Activated T-cell treated with anti-CD3 and anti-CD28 coated beads, Interleukin-2, amount 50 U/mL, for 24 hours (primary cell): ENCODE measurements at regions not wholly inside any gene's neighbourhood (a gene's known extent, or its start where the extent isn't known, plus 50 kb on each side); places are given as distances from the start of the nearest gene placed in this dataset.
"Not testable (repeated sequence)": the region's sequence is repeated elsewhere in the genome, so short reads cannot be mapped to it uniquely, and the experiment has no call there.

ENCODE experiments used
- DNase-seq: peaks from one replicate; pipeline ENCODE4 v3.0.0-alpha.2; 2020
- H3K27ac Mint-ChIP-seq: 2 replicates; pipeline ENCODE4 v1.8.0; 2020; ENCODE audit warnings: mild to moderate bottlenecking, mixed read lengths
- H3K27me3 Mint-ChIP-seq: 2 replicates; pipeline ENCODE4 v1.8.0; 2020; ENCODE audit warnings: mixed read lengths
- H3K36me3 Mint-ChIP-seq: 2 replicates; pipeline ENCODE4 v1.8.0; 2020; ENCODE audit warnings: low read depth, mixed read lengths
- H3K4me1 Mint-ChIP-seq: 2 replicates; pipeline ENCODE4 v1.8.0; 2020; ENCODE audit warnings: low read depth, mixed read lengths
- H3K4me3 Mint-ChIP-seq: 2 replicates; pipeline ENCODE4 v1.8.0; 2020; ENCODE audit warnings: mild to moderate bottlenecking, moderate library complexity, mixed read lengths
- H3K9me3 Mint-ChIP-seq: 2 replicates; pipeline ENCODE4 v1.8.0; 2020; ENCODE audit warnings: mixed read lengths

DNA sequence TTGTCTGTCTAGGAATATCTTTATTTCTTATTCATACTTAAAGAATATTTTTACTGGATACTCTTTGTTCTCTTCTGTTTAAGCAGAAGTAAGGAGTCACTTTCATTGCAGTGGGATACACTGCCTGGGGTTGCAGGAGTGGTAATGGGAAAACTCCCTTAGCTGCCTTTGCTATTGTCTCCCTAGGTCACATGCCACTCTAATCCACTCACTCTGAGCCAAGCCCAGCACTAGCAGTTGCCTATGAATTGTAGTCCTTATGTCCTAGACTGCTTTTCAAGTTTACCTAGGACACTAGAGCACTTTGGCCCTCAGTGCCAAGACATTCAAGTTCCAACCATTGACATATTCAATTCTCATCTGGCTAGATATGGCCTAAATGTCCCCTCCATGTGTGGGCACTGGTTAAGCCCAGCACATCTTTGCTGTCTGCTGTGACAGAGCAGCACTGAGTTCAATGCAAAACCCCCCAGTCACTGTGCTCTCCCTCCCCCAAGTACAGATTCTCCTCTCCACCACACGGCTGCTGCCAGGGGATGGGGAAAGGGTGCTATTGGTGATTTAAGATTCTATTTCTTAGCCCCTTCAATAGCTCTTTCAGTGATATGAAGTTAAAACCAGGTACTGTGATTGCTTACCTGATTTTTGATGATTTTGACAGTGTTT is 991.7 kb upstream of the KCND2 start:
- DNase-seq, result no peak
- Mint-ChIP-seq H3K4me1 (no peaks in the 10 kb centered on the region), H3K36me3 (no peaks in the 10 kb centered on the region), H3K4me3 (no peak overlapping the region), H3K27ac (no peak overlapping the region), H3K27me3 (no peaks in the 10 kb centered on the region), H3K9me3 (peaks cover 14% of the 10 kb centered on the region)

- Mint-ChIP-seq H3K4me1 (no peaks in the 10 kb centered on the region), H3K9me3 (peaks cover 8% of the 10 kb centered on the region), H3K4me3 (no peak overlapping the region), H3K27ac (no peak overlapping the region), H3K27me3 (no peaks in the 10 kb centered on the region), H3K36me3 (no peaks in the 10 kb centered on the region)
- no peak for DNase-seq
Observed at GRCh38 chr7:119283353-119283752, 989.6 kb upstream of the KCND2 start.

GRCh38 chr7:119288416-119288815 is 984.6 kb upstream of the KCND2 start:
- no peaks in the 10 kb centered on the region for H3K36me3 Mint-ChIP-seq

DNA sequence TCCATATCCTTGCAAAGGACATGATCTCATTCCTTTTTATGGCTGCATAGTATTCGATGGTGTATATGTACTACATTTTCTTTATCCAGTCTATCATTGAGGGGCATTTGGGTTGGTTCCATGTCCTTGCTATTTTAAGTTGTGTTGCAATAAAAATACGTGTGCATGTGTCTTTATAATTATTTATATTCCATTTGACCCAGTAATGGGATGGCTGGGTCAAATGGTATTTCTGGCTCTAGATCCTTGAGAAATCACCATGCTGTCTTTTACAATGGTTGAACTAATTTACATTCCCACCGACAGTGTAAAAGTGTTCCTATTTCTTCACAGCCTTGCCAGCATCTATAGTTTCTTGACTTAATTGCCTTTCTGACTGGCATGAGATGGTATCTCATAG is 972.6 kb upstream of the KCND2 start:
- not testable (repeated sequence) for DNase-seq, H3K36me3 Mint-ChIP-seq, H3K27ac Mint-ChIP-seq, H3K27me3 Mint-ChIP-seq, H3K4me3 Mint-ChIP-seq, H3K4me1 Mint-ChIP-seq
- peaks cover 20% of the 10 kb centered on the region for H3K9me3 Mint-ChIP-seq

More at GRCh38 chr7:119288416-119288815, 984.6 kb upstream of the KCND2 start:
- Mint-ChIP-seq H3K4me3 (no peak overlapping the region), H3K27ac (no peak overlapping the region), H3K9me3 (no peaks in the 10 kb centered on the region), H3K4me1 (no peaks in the 10 kb centered on the region), H3K27me3 (no peaks in the 10 kb centered on the region)
- no peak for DNase-seq

DNA sequence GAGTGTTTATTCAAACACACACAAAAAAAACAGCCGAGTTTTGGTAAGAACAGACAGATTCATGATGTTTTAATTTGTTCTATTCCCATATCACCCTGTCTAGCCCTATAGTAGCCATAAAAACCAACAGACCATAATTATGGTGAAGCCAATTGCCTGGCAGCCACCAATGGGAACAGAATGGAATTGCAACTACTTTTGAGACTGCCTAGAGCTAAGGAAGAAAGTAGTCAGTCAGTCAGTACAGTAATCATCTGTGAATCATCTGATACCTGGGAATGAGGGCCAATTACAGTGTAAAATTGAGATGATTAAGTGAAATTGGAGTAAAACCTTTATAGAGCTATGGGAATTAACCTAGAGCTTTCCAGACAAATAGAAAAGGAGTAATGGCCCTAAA is 952.7 kb upstream of the KCND2 start:
- Mint-ChIP-seq H3K9me3 (peaks cover 11% of the 10 kb centered on the region), H3K4me3 (no peak overlapping the region), H3K27ac (no peak overlapping the region), H3K36me3 (no peaks in the 10 kb centered on the region), H3K4me1 (no peaks in the 10 kb centered on the region), H3K27me3 (no peaks in the 10 kb centered on the region)
- DNase-seq, result no peak

DNA sequence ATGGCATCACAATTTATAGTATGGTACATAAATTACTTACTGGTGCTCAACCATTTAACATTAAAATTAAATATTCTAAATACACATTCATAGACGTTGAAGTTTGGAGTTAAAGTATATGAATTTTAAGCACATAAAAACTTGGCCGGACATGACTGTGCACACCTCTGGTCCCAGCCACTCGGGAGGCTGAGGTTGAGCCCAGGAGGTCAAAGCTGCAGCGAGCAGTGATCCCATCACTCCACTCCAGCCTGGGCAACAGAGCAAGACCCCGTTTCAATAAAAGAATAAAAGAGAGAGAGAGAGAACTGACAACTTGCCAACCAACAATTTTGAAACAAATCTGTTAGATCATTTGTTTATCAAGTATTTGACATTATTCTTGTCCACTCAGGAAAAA is 943.3 kb upstream of the KCND2 start:
- Mint-ChIP-seq H3K27ac (no peak overlapping the region), H3K27me3 (no peaks in the 10 kb centered on the region), H3K4me1 (no peaks in the 10 kb centered on the region), H3K9me3 (peaks cover 12% of the 10 kb centered on the region), H3K36me3 (no peaks in the 10 kb centered on the region), H3K4me3 (no peak overlapping the region)
- no peak for DNase-seq

- DNase-seq, result no peak
- H3K4me3 Mint-ChIP-seq, result no peak overlapping the region
- no peak overlapping the region for H3K27ac Mint-ChIP-seq
- H3K4me1 Mint-ChIP-seq, result no peaks in the 10 kb centered on the region
- H3K9me3 Mint-ChIP-seq, result peaks cover 6% of the 10 kb centered on the region
- H3K27me3 Mint-ChIP-seq, result no peaks in the 10 kb centered on the region
- H3K36me3 Mint-ChIP-seq, result no peaks in the 10 kb centered on the region
Observed at GRCh38 chr7:119335405-119335804, 937.6 kb upstream of the KCND2 start.

DNA sequence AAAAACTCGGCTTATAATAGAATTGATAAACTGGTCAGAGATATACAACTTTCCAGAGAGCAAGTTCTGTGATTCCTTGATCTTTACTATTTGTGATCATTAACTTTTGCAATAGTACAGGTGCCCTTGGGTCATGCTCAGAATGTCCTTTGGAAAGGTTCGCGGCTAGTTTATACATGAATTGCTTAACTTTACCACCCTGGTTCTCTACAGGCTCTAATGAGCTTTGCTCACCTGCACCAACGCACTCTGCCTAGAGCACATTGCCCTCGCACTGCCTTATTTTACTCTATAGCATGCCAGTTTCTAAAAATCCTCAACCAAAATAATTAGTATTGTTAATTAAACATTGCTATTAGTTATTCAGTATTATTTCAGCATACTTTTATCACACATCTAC is 931.2 kb upstream of the KCND2 start:
- no peak overlapping the region for H3K4me3 Mint-ChIP-seq
- H3K9me3 Mint-ChIP-seq, result peaks cover 10% of the 10 kb centered on the region
- no peaks in the 10 kb centered on the region for H3K27me3 Mint-ChIP-seq
- H3K27ac Mint-ChIP-seq, result no peak overlapping the region
- H3K4me1 Mint-ChIP-seq, result no peaks in the 10 kb centered on the region
- no peaks in the 10 kb centered on the region for H3K36me3 Mint-ChIP-seq
- DNase-seq, result no peak

DNA sequence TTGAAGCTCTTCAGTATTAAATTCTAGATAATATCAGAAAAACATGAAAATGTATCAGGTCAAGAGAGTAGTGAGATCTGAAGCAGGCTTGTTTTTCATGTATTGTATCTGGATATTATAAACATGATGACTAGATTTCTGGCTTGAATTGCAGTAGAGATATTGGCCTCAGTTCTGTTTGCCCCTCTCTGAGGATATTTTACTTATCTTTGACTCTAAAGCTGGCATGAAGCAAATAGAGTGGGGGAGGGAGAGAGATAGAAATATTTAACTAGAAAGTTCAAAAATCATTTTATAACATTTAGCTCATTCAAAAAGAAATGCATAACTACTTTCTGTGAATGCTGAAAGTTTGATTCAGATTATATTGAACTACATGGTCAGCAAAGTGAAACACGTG is 929.7 kb upstream of the KCND2 start:
- Mint-ChIP-seq H3K4me3 (no peak overlapping the region), H3K27me3 (no peaks in the 10 kb centered on the region), H3K36me3 (no peaks in the 10 kb centered on the region), H3K4me1 (no peaks in the 10 kb centered on the region), H3K27ac (no peak overlapping the region), H3K9me3 (peaks cover 14% of the 10 kb centered on the region)
- no peak for DNase-seq

- Mint-ChIP-seq H3K27me3 (no peaks in the 10 kb centered on the region), H3K4me3 (no peak overlapping the region), H3K4me1 (no peaks in the 10 kb centered on the region), H3K9me3 (peaks cover 18% of the 10 kb centered on the region), H3K27ac (no peak overlapping the region), H3K36me3 (no peaks in the 10 kb centered on the region)
- no peak for DNase-seq
Observed at GRCh38 chr7:119344466-119344865, 928.5 kb upstream of the KCND2 start.

- Mint-ChIP-seq H3K4me1 (no peaks in the 10 kb centered on the region), H3K27me3 (no peaks in the 10 kb centered on the region), H3K27ac (no peak overlapping the region), H3K4me3 (no peak overlapping the region), H3K9me3 (peaks cover 22% of the 10 kb centered on the region), H3K36me3 (no peaks in the 10 kb centered on the region)
- no peak for DNase-seq
Observed at GRCh38 chr7:119348491-119348890, 924.5 kb upstream of the KCND2 start.

DNA sequence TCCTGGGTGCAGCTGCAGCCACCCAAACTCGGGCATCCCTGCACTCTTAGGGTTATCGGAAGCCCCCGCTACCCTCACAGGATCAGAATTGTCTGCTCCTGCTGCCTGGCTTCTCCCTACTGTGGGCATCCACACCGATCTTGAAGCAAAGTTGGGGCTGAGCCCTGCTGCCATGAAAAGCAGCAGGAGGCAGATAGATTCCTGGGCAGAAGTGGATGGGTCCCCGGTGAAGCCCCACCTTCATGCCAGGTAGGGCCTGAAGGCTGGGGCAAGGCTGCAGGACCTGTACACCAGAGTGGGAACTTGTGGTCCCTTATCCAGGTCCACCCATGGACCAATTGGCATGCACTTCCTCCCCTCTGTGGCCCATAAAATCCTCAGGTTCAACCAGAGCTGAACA is 922.6 kb upstream of the KCND2 start:
- Mint-ChIP-seq H3K27ac (no peak overlapping the region), H3K27me3 (no peaks in the 10 kb centered on the region), H3K4me3 (no peak overlapping the region), H3K9me3 (peaks cover 24% of the 10 kb centered on the region), H3K36me3 (no peaks in the 10 kb centered on the region), H3K4me1 (no peaks in the 10 kb centered on the region)
- DNase-seq, result no peak

GRCh38 chr7:119351320-119351719 is 921.7 kb upstream of the KCND2 start:
- Mint-ChIP-seq H3K4me1 (no peaks in the 10 kb centered on the region), H3K36me3 (no peaks in the 10 kb centered on the region), H3K27ac (no peak overlapping the region), H3K4me3 (no peak overlapping the region), H3K9me3 (peaks cover 22% of the 10 kb centered on the region), H3K27me3 (no peaks in the 10 kb centered on the region)
- no peak for DNase-seq

DNA sequence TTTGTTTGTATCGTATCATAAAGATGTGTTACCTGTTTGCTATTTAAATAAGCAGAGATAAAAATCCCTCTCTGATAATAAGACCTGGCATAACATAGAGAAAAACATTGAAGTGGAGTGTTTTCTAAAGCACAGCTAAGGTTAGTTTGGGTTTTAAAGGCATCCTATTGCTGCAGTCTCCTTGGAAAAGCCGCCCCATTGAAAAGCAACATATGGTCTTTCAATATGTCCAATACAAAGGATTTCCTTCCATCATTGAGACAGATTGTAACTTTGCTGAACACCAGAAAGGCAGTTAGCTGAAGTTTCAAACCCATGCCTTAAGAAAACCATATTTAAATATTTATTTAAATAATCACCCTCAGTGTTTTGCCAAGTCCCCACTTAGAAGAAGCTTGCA is 898.5 kb upstream of the KCND2 start:
- Mint-ChIP-seq H3K9me3 (peaks cover 5% of the 10 kb centered on the region), H3K27ac (no peak overlapping the region), H3K27me3 (no peaks in the 10 kb centered on the region), H3K4me3 (no peak overlapping the region), H3K4me1 (no peaks in the 10 kb centered on the region), H3K36me3 (no peaks in the 10 kb centered on the region)
- no peak for DNase-seq

DNA sequence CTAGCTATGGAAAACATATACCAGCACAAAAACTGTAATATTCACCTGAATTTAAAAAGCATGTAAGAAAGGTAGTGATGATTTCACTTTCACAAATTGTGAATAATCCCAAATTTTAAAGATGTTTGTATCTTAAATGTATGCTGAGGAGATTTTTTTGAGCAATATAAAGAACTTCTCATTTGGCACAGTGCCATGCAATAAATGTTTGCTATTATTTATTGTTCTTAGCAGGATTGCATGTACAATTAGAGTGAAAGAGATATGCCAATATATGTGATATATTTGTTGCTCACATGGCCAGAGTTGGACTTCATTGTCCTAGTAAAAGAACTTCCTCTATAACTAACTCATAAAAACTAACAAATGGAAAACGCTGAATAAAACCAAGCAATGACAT is 895.1 kb upstream of the KCND2 start:
- DNase-seq, result no peak
- Mint-ChIP-seq H3K27me3 (no peaks in the 10 kb centered on the region), H3K9me3 (peaks cover 5% of the 10 kb centered on the region), H3K27ac (no peak overlapping the region), H3K36me3 (no peaks in the 10 kb centered on the region), H3K4me1 (no peaks in the 10 kb centered on the region), H3K4me3 (no peak overlapping the region)

- DNase-seq, result no peak
- H3K9me3 Mint-ChIP-seq, result peaks cover 7% of the 10 kb centered on the region
- no peaks in the 10 kb centered on the region for H3K36me3 Mint-ChIP-seq
- H3K27ac Mint-ChIP-seq, result no peak overlapping the region
- no peak overlapping the region for H3K4me3 Mint-ChIP-seq
- no peaks in the 10 kb centered on the region for H3K4me1 Mint-ChIP-seq
- H3K27me3 Mint-ChIP-seq, result no peaks in the 10 kb centered on the region
Observed at GRCh38 chr7:119382726-119383125, 890.2 kb upstream of the KCND2 start.
